ENCODE measurements at regions not wholly inside any gene's neighbourhood (a gene's known extent, or its start where the extent isn't known, plus 50 kb on each side); places are given as distances from the start of the nearest gene placed in this dataset.

- DNase-seq (ENCODE audit: low read depth), result no peak
Measured at GRCh38 chr7:110573862-110574528, 516.9 kb upstream of the LRRN3 start.

- no peak for DNase-seq (ENCODE audit: low read depth)
Measured at GRCh38 chr7:110587294-110587693, 503.6 kb upstream of the LRRN3 start.

GRCh38 chr7:110590415-110590814, 500.5 kb upstream of the LRRN3 start:
- DNase-seq (ENCODE audit: low read depth), result no peak

- DNase-seq (ENCODE audit: low read depth), result no peak
Measured at GRCh38 chr7:110591341-110591740, 499.6 kb upstream of the LRRN3 start.

GRCh38 chr7:110592557-110592956, 498.4 kb upstream of the LRRN3 start:
- DNase-seq (ENCODE audit: low read depth), result no peak

- no peak for DNase-seq (ENCODE audit: low read depth)
Measured at GRCh38 chr7:110593355-110593754, 497.6 kb upstream of the LRRN3 start.

- DNase-seq (ENCODE audit: low read depth), result no peak
Measured at GRCh38 chr7:110595694-110596093, 495.2 kb upstream of the LRRN3 start.

GRCh38 chr7:110600956-110601355, 490.0 kb upstream of the LRRN3 start:
- no peak for DNase-seq (ENCODE audit: low read depth)

GRCh38 chr7:110601710-110602109, 489.2 kb upstream of the LRRN3 start:
- DNase-seq (ENCODE audit: low read depth), result no peak

- DNase-seq (ENCODE audit: low read depth), result no peak
Measured at GRCh38 chr7:110604206-110604605, 486.7 kb upstream of the LRRN3 start.

GRCh38 chr7:110604885-110605284, 486.0 kb upstream of the LRRN3 start:
- no peak for DNase-seq (ENCODE audit: low read depth)

GRCh38 chr7:110607050-110607857, 483.7 kb upstream of the LRRN3 start:
- no peak for DNase-seq (ENCODE audit: low read depth)

GRCh38 chr7:110609336-110609735, 481.6 kb upstream of the LRRN3 start:
- no peak for DNase-seq (ENCODE audit: low read depth)

- no peak for DNase-seq (ENCODE audit: low read depth)
Measured at GRCh38 chr7:110612680-110613079, 478.2 kb upstream of the LRRN3 start.
